ENCODE measurements at regions not wholly inside any gene's neighbourhood (a gene's known extent, or its start where the extent isn't known, plus 50 kb on each side); places are given as distances from the start of the nearest gene placed in this dataset.

DNA sequence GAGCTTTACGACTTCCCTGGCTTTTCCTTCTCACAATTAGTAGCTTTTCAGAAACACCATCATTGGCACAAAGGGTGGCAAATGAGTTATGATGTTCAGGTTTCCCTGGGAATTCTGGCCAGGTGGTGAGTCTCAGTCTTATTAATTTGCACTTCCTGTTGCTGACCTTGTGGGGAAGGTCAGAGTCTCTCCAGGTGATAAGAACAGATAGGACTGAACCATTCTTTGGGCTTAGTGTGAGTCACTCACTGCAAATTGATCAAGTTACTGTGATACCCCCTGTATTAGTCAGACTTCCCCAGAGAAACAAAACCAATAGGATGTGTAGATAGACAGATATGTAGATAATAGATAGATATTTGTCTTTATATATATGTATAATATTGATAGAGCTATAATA, 53.8 kb upstream of the RANBP3L start:
- ATAC-seq (no peak), DNase-seq (ENCODE audit: low spot score) (no peak)

- DNase-seq (ENCODE audit: low spot score) (no peak), ATAC-seq (no peak)
These were observed 55.2 kb upstream of the RANBP3L start for GRCh38 chr5:36356915-36357314.

DNA sequence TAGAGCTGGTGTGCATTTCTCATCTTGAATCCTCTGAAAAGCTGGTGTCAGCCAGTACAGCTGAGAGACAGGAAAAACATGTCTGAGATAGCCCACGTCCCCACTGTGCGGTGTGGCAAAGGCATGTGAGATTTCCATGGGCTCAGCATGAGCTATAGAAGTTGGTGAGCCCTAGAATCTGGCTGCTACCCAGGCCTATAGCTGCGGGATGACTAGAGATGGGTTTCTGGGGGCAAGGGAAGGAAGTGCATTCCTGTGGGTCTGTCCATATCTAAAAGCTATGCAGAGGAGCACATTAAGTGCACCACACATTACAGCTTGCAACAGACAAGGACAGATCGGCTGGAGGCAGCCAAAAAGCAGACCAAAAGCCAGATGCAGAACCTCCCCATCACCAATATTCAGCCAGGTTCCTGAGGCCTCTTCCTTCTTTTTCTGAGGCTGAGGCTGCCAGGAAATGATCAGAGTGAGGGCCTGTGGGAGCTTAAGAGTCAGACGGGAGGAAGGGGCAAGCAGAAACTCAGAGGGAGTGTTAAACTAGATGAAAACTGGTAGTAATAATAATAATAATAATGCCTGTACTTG, 55.8 kb upstream of the RANBP3L start:
- ATAC-seq (no peak), DNase-seq (ENCODE audit: low spot score) (no peak)

DNA sequence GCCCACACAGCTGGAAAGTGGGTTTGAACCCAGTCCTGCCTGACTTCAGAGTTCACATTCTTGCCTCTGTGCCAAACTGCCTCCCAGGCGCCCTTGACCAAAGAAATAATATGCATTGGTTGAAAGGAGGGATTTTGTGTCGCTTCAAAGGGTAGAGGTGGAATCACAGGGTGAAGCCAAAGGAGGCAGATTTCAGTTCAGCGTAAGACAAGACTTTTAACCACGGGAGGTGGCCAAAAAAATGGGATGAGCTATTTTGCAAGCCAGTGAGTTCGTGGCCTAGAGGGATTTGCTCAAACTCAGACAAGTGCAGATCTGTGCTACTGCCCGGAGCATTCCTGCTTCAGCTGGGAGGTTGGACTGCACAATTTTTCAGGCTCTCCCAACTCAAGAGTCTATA, 57.6 kb upstream of the RANBP3L start:
- ATAC-seq, result no peak

GRCh38 chr5:36360307-36360706, 58.6 kb upstream of the RANBP3L start:
- no peak for DNase-seq (ENCODE audit: low spot score)

More for the DNA sequence above, 57.6 kb upstream of the RANBP3L start:
- DNase-seq (ENCODE audit: low spot score), result no peak

DNA sequence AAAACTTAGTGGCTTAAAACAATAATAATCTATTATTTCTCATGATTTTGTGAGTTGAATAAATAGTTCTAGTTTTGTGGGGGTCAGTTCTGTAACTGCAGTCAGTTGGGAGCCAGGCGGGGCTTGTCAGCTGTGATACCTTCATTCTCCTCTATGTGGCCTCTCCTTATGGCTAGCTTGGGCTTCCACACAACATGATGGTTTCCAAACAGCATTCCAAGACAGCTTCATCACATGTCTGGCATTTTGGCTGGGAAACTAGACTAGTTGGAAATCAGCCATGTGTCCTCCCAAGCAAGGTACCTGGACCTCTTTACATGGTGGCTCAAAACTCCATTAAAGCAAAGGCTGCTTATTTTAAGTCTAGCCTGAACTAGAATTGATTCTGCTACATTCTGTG, 61.4 kb upstream of the RANBP3L start:
- ATAC-seq (no peak), DNase-seq (ENCODE audit: low spot score) (no peak)

More at GRCh38 chr5:36360307-36360706, 58.6 kb upstream of the RANBP3L start:
- no peak for ATAC-seq

DNA sequence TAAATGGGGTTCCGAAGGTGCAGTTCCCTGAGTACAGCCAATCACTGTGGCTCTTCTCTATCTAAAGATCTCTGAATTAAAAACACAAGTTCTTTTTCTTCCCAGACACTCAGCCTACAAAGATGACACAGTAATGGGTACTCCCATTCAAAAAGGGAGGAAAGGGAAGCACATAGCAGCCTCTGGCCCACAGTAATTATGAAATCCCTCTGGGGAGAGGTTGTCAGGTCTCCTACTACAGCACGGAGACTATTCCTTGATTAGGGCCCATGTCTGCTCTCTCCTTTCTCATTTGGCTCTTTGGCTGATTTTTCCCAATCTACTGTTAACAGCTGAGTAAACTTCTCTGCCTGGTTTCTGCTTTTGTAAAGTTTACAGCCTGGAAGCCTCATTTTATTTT, 62.0 kb upstream of the RANBP3L start:
- DNase-seq (ENCODE audit: low spot score) (no peak), ATAC-seq (no peak)

DNA sequence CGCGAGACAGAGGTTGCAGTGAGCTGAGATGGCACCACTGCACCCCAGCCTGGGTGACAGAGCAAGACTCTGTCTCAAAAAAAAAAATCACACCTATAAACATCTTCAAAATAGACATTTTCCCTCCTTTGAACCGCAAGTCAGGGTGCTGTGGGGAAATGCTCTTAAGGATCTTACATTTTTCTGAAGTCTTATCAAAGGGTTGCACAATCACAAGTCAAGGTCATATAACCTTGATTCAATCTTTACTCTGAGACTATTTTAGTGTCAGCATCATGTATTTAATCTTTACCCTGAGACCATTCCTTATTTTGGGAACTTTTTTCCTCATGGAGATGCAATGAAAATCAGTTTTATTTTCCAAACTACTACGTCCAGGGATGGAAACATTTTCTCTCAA, 62.8 kb upstream of the RANBP3L start:
- DNase-seq (ENCODE audit: low spot score) (no peak), ATAC-seq (no peak)

DNA sequence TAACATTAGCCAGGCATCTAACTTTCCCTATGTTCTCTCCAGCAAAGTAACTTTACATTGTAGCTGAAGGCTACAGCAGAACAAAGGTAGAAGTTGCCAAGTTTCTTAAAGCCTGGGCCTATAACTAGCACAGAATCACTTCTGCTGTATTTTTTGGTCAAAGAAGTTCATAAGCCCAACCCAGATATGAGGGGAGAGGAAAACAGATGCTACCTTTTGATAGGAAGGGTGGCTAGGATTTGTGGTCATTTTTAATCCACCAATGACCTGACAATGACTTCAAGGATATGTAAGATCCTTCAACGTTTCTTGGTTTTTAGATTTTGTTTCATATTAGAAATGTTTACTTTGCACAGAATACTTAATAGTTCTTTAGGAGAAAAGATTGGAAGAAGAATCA, 64.2 kb upstream of the RANBP3L start:
- DNase-seq (ENCODE audit: low spot score) (no peak), ATAC-seq (no peak)

GRCh38 chr5:36366883-36367282, 65.2 kb upstream of the RANBP3L start:
- no peak for DNase-seq (ENCODE audit: low spot score)
- ATAC-seq, result peak; percentile 24

DNA sequence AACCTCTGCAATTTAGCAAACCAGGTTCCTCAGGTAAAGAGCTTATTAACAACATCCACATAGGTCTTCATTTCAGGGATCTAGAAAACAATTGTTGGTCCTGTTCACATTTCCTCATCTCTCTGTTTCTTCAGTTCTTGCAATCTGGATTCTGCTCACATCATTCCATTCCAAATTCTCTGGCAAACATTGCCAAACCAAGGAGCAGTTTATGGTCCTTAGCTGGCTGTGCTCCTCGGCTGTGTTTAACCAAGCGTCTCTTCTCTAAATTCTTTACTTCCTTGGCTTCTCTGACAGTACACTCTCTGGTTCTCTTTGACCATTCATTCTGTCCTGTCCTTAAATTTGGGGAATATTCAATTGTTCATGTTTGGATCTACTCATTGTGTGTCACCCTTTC, 65.8 kb upstream of the RANBP3L start:
- DNase-seq (ENCODE audit: low spot score) (no peak), ATAC-seq (no peak)

DNA sequence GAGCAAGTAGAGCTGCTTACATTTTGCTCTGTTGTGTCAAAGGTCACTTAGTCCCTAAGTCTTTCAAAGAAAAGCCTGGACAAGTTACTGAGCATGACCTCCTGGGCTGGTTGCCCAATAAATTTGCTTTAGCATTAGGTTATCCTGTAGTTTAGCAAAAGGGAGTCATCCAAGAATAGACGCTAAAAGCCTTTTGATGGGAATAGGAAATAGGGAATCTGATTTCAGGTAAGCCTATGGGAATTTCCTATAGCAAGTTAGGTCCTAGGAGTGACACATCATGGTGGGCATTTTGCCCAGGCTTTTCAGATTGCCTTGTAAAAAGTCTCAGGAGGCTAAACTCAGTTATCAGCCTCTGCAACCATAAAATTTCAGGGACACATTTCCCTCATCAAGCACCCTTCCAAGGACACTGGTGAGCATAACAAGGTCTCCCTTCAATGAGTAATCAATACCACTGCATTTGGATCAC, 67.6 kb upstream of the RANBP3L start:
- peak; percentile 58 for ATAC-seq
- DNase-seq (ENCODE audit: low spot score), result no peak

- DNase-seq (ENCODE audit: low spot score) (no peak), ATAC-seq (no peak)
These were observed 68.4 kb upstream of the RANBP3L start for GRCh38 chr5:36370073-36370472.

- no peak for DNase-seq (ENCODE audit: low spot score)
- no peak for ATAC-seq
These were observed 69.7 kb upstream of the RANBP3L start for GRCh38 chr5:36371366-36371765.

GRCh38 chr5:36373527-36374086, 71.9 kb upstream of the RANBP3L start:
- peak; percentile 80 for DNase-seq (ENCODE audit: low spot score)
- peak; percentile 95 for ATAC-seq

DNA sequence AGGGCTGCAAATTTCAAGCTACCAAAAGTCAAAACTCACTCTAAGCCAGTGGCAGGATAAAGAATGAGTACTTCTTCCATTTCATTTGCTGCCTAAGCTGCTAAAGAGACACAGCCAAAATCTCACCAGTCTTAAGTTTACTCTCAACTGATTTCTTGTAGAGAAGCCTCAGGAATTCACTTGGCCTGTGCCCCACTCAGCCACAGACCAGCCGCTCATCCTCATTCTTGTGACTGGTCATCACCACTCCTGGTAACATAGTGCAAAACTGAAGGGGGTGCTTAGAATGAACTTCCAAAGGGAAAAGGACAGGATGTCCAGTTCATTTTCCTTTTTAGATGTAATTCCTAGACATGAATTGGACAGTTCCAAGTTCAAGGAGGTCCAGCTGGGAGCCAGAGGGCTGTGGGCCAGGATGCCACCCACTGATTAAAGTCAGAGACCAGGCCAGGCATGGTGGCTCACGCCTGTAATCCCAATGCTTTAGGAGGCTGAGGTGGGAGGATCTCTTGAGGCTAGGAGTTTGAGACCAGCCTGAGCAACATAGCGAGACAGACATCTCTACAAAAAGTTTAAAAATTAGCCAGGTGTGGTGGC, 72.7 kb upstream of the RANBP3L start:
- ATAC-seq (no peak), DNase-seq (ENCODE audit: low spot score) (no peak)

DNA sequence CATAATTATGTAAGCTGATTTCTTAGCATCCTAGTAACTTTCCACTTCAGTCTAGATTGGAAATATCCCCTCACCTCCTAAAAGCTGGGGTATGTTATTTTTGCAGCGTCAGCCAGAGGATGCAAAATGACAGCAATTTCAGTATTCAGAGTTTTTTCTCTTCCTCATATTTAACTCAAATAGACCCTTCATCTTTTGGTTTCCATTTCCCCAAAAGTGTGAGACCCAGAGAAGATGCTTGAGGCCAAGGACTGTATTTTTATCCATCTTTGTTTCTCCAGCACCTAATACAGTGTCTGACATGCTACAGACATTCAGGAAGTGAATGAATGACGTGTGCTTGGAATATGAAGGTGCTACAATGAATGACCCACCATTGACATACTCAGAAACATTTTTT, 75.5 kb upstream of the RANBP3L start:
- ATAC-seq (no peak), DNase-seq (ENCODE audit: low spot score) (no peak)

- DNase-seq (ENCODE audit: low spot score) (no peak), ATAC-seq (no peak)
These were observed 76.8 kb upstream of the RANBP3L start for GRCh38 chr5:36378551-36378950.

DNA sequence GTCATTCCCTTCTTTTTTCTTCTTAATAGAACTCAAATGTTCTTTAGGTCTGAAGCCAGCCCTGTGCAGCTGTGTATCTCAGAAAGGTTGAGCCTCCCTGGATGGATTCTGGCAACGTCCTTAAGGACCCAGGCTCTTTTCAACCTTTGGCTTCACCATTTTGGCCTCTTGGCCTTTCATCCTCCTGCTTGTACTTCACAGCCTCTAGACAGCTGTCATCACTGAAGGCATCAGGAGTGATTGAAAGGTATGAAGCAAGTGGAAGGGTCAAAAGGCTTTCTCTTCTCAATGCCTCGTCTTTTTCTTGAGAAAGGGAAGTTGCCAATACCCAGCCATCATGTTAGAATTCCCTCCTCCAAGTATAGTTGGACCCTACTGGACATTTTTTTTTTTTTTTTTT, 81.2 kb upstream of the RANBP3L start:
- ATAC-seq, result no peak
- DNase-seq (ENCODE audit: low spot score), result no peak

DNA sequence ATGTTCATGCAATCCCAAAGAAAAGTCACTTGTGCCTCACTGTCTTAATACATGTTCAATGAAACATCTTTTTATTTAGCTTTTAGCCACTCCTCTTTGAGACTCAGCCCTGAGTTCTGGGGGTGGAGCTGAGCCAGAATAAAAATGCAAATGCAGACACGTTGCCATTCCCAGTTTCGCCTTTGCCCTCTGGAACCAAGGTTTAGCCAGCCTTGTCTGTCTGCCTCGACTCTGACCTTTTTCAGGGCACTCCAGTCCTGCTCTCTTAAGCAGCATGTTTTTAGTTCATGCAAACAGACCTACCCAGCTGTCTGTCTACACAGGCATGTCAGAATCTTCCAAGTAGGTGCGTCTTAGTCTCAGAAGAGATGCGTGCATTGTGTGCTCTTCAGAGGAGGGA, 82.2 kb upstream of the RANBP3L start:
- DNase-seq (ENCODE audit: low spot score) (peak; percentile 86), ATAC-seq (peak; percentile 96)

- DNase-seq (ENCODE audit: low spot score) (no peak), ATAC-seq (peak; percentile 10)
These were observed 83.1 kb upstream of the RANBP3L start for GRCh38 chr5:36384845-36385244.

DNA sequence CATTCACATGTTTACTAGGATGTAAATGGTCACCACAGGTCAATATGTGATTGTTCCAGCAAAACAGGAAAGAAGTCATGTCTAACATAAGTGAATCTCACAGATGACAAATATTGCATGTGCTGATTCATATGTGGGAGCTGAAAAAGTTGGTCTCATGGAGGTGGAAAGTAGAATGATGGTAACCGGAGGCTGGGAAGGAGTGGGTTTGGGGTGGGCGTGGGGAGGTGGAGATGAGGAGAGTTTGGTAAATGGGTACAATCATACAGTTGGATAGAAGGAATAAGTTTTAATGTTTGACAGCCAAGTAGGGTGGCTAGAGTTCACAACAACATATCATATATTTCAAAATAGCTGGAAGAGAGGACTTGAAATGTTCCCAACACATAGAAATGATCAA, 83.8 kb upstream of the RANBP3L start:
- DNase-seq (ENCODE audit: low spot score) (no peak), ATAC-seq (no peak)

DNA sequence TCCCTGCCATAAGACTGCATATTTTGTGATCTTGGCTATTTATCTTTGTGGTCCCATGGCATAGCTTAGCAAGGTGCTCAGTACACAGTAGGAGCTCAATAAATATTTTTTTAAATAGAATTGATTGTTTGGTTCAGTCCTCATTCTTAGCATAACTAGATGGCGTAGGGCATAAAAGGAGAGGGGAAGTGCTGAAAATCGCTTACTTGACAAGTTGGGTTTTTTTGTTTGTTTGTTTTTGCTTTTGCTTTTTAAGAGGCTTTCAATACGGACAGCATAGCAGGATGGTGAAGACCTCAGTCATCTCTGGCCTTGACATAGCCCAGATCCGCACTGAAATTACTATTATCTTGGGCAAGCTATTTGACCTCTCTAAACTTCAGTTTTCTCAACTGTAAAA, 86.6 kb upstream of the RANBP3L start:
- no peak for DNase-seq (ENCODE audit: low spot score)
- ATAC-seq, result no peak

Measured in left lobe of liver (tissue), 2 donors.